Pancreas (tissue), 10 donors: ENCODE measurements at regions not wholly inside any gene's neighbourhood (a gene's known extent, or its start where the extent isn't known, plus 50 kb on each side); places are given as distances from the start of the nearest gene placed in this dataset.

Experiments used
- ATAC-seq, 4 donors: fragments of 200-7000 bp; cut with Tn5 transposase; one replicate each; pipeline versions ENCODE4 v1.8.0 to v1.9.1; 2020; ENCODE audit warnings: mild to moderate bottlenecking in 4 of 4, moderate library complexity in 4 of 4
- DNase-seq, 6 donors: peaks; one replicate each; pipeline ENCODE4 v3.0.0-alpha.2; 2020
- FAIRE-seq: peaks from 2 replicates; lab custom pipeline; 2012; peaks lifted over from hg19 to GRCh38; lab: Jason Lieb, UNC
- H3K27ac ChIP-seq, 4 donors: fragments of 200-600 bp; sonication (generic); 1 replicate in 3 of 4; 2 replicates in 1 of 4; pipeline versions ENCODE4 v1.5.0 to v1.8.0; 2020
- H3K27me3 ChIP-seq, 4 donors: fragments of 200-600 bp; one replicate each; pipeline ENCODE4 v1.8.0; 2021
- H3K36me3 ChIP-seq, 3 donors: fragments of 200-600 bp; sonication (generic) in 1 of 3; one replicate each; pipeline versions ENCODE4 v1.5.0 to v1.8.0; 2020 to 2021
- H3K4me1 ChIP-seq, 3 donors: fragments of 200-600 bp; one replicate each; pipeline ENCODE4 v1.8.0; 2021
- H3K4me3 ChIP-seq, 4 donors: fragments of 200-600 bp; sonication (generic) in 2 of 4; one replicate each; pipeline versions ENCODE4 v1.5.0 to v1.8.0; 2020 to 2021
- H3K9me3 ChIP-seq, 4 donors: fragments of 200-600 bp; one replicate each; pipeline ENCODE4 v1.8.0; 2021
- CTCF ChIP-seq, 4 donors: fragments of 200-600 bp; sonication (generic) in 3 of 4; IDR thresholded peaks; one replicate each; pipeline versions ENCODE4 v1.5.0 to v1.8.0; 2021; ENCODE audit warnings: antibody characterized with exemption in 4 of 4
- WGBS, 2 donors: extraction: QIAGEN DNeasy Blood & Tissue Kit; methylation state at CpG; one replicate each; pipeline ENCODE4 v1.1.7; 2013; 5-methylcytosine and 5-hydroxymethylcytosine counted together
- intact Hi-C, 3 donors: fragments of 100-400 bp; cut with DNase I; formaldehyde crosslinking; loops; one replicate each; pipeline versions ENCODE4 v1.11.1 to v1.14.2; 2022
- donor health status: healthy with polysubstance abuse.
- donor health status: DM: no; HTN: no; CAD: no; lungs with moderate emphysema.
- donor health status: DM: no; HTN: no; CAD: no.
- donor health status: control.
- donor health status: control.
- donor health status: Bipolar disorder and iron deficiency.
- donor health status: DM: yes; HTN: yes; CAD: no.
- donor health status: DM: no; HTN: no; CAD: no.
- donor health status: DM: no; HTN: no; CAD: no.
- donor health status: DM: yes; HTN: yes; CAD: no.

DNA sequence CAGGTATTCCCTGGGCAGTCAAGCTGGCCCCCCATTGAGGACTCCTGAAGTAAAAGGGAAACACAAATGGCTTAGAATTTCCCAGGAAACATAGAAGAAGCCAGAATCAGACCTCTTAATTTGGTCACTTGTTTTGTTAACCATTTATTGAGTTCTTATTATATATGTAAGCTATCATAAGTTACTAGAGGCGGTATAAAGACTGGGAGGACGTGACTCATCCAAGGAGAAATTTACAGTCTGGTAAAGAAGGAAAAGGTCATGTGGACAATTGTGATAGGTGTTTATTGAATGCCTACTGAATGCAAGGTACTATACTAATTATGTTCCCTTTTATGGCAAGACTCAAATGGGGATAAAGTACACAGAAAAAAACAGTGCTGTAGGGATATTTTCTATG lies 146.7 kb downstream of the DYRK2 start:
- intact Hi-C loops = no loop called here
- 63 to 96% methylated on average over 2 of the region's 2 CpGs for WGBS, 2 donors
- TF ChIP-seq CTCF (IDR thresholded peaks at IDR 0.05) = no peak
- Histone ChIP-seq H3K9me3 (no peaks in the 10 kb centered on the region), H3K27ac (no peak overlapping the region), H3K4me1 (peaks cover 0 to 7% (median 3%) of the 10 kb centered on the region in 3 donors), H3K36me3 (no peaks in the 10 kb centered on the region), H3K27me3 (no peaks in the 10 kb centered on the region), H3K4me3 (no peak overlapping the region)
- no peak for ATAC-seq
- FAIRE-seq = no peak
- DNase-seq = no peak

DNA sequence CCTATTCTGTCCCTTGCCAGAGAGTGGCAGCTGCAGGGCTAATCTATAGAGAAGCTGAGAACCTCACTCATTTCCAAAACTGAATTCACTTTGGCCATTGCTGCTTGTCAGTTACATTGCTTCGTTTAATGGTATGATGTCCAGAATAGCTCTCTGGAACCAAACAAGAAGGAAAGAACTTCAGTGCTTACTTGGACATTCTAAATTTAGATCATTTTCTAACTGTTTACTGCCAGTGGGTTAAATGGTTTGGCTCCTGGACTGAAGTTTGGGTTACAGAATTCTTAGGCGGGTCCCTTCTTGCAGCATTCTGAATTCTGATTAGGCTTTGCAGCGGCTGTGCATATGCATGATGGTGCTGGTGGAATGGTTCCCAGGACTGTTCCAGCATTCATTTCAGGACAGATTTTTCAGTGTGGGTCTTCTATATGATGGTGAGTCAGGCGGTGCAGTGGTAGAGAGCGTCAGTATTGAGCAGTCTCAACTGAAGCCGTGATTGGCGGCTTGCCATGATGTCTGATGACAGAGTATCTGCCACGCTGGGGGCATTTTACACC lies 148.7 kb downstream of the DYRK2 start:
- Histone ChIP-seq H3K9me3 (no peaks in the 10 kb centered on the region), H3K4me1 (peaks cover 0 to 7% (median 3%) of the 10 kb centered on the region in 3 donors), H3K36me3 (no peaks in the 10 kb centered on the region), H3K27me3 (no peaks in the 10 kb centered on the region), H3K4me3 (no peak overlapping the region), H3K27ac (no peak overlapping the region)
- ATAC-seq = no peak
- FAIRE-seq = no peak
- peak in 2 of 6 donors; percentile 19 to 44 for DNase-seq
- WGBS, 2 donors = 86 to 88% methylated on average over 8 of the region's 8 CpGs
- no peak for TF ChIP-seq CTCF (IDR thresholded peaks at IDR 0.05)
- intact Hi-C loops = no loop called here

- Histone ChIP-seq H3K36me3 (no peaks in the 10 kb centered on the region), H3K9me3 (no peaks in the 10 kb centered on the region), H3K27me3 (no peaks in the 10 kb centered on the region), H3K27ac (no peak overlapping the region), H3K4me1 (peaks cover 0 to 7% (median 3%) of the 10 kb centered on the region in 3 donors), H3K4me3 (no peak overlapping the region)
- no peak for TF ChIP-seq CTCF (IDR thresholded peaks at IDR 0.05)
- intact Hi-C loops = no loop called here
- FAIRE-seq (no peak), DNase-seq (no peak), ATAC-seq (no peak)
Measured at GRCh38 chr12:67797753-67798152, 149.2 kb downstream of the DYRK2 start.

DNA sequence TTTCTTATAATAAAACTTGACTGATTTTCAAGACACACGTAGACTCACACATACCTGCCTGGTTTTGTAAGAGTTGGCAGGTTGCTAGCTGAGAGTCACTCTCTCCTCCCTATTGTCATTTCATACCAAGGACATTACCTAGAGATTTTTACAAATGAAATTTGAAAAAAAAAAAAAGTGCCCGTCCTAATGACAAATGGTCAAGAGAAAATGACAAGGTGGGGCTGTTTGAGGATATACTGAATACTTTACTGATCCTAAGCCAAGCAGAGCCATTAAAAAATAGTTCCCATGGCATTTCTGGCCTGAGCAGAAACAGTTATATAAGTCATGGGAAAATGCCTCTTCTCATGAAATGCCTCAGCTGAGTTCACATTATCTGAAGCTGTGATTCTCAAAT lies 150.2 kb downstream of the DYRK2 start:
- peak in 3 of 4 donors; percentile 22 to 63 (median 61) for ATAC-seq
- TF ChIP-seq CTCF (IDR thresholded peaks at IDR 0.05) = no peak

GRCh38 chr12:67802731-67803130 lies 154.2 kb downstream of the DYRK2 start:
- no peak for FAIRE-seq
- Histone ChIP-seq H3K27me3 (no peaks in the 10 kb centered on the region), H3K9me3 (no peaks in the 10 kb centered on the region), H3K36me3 (no peaks in the 10 kb centered on the region), H3K27ac (no peak overlapping the region), H3K4me1 (peaks cover 0 to 7% (median 0%) of the 10 kb centered on the region in 3 donors), H3K4me3 (no peak overlapping the region)
- no peak for ATAC-seq
- no peak for DNase-seq
- intact Hi-C loops = no loop called here
- TF ChIP-seq CTCF (IDR thresholded peaks at IDR 0.05) = no peak
- 63 to 74% methylated on average over 5 of the region's 5 CpGs for WGBS, 2 donors

More for the DNA sequence above, 150.2 kb downstream of the DYRK2 start:
- DNase-seq (no peak), FAIRE-seq (no peak)
- 20 to 21% methylated on average over 2 of the region's 2 CpGs for WGBS, 2 donors
- Histone ChIP-seq H3K9me3 (no peaks in the 10 kb centered on the region), H3K27ac (peak overlapping the region in 1 of 4 donors; percentile 31), H3K4me3 (no peak overlapping the region), H3K4me1 (peaks cover 0 to 7% (median 3%) of the 10 kb centered on the region in 3 donors), H3K27me3 (no peaks in the 10 kb centered on the region), H3K36me3 (no peaks in the 10 kb centered on the region)
- intact Hi-C loops = no loop called here
